ENCODE measurements at regions not wholly inside any gene's neighbourhood (a gene's known extent, or its start where the extent isn't known, plus 50 kb on each side); places are given as distances from the start of the nearest gene placed in this dataset.
"Not testable (repeated sequence)": the region's sequence is repeated elsewhere in the genome, so short reads cannot be mapped to it uniquely, and the experiment has no call there.

DNA sequence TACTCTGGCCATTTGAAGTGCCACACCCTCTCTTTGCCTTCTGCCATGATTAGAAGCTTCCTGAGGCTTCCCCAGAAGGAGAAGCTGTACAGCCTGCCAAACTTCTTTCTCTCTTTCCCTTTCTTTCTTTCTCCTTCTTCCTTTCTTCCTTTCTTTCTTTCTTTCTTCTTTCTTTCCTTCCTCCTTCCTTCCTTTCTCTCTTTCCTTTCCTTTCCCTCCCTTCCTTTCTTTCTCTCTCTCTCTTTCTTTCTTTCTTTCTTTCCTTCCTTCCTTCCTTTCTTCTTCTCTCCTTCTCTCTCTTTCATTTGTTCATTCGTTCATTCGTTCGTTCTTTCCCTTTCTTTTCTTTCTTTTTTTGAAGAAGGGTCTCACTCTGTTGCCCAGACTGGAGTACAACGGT is 931.0 kb downstream of the TTLL7 start:
- no peak for DNase-seq

DNA sequence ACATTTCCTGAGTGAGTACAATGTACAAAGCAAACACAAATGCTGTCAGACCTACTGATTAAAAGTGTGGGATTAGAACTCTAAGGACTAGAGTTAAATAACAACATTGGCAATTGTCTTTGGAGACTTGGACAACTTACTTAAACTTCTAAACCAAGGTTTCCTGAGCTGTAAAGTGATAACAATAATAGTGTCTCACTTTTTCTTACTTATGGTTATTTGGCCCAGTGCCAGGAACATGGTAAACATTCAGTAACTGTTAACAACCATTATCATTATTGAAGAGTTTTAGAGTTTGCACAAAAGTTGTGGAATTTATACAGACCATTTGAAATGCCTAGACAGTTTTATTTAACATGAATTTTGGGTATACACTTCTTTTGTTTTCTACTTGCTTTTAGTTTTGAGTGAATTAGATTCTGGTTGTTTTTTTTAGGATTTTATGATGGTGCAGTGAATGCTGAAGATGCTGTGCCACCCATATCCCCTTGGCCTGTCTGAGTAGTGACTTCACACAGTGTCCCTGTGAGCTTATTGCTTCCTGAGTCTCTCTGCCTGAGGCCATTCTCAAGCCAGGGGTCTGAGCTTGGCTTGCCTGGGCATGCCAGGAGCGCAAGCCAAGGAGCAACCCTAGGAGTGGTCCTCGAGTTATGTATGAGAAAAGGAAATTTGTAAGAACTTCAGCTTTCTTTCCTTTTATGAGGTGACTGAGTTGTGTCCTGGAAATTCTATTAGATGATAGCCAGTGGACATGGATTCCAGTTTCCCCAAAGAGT is 932.8 kb downstream of the TTLL7 start:
- no peak for DNase-seq

DNA sequence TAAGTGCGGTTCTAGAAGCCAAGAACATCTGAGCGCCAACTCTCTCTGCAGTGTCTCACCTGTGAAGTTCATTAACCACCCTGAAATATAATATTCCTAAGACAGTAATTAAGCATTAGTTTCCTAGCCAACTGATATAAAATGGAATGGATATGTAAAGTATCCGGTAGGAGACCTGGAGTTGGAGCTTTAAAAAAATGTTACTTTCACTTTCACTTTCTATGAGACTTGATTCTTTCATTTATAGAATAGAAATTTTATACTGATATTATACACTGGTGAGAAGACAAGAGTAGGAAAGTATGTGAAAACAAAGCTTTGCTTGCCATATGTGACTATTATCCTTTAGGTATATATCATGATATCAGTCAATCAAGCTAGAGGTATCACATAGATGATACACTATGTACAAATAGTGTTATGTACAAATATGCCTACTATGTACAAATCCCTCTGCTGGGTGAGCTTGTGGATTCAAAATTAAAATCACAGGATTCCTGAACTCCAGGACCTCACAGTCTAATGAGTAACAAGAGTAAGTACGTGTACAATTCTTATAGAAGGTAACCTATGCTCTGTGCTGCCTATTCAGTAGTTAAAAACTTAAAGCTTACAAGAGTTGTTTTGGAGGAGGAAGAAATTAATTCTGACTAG is 934.2 kb downstream of the TTLL7 start:
- no peak for DNase-seq

DNA sequence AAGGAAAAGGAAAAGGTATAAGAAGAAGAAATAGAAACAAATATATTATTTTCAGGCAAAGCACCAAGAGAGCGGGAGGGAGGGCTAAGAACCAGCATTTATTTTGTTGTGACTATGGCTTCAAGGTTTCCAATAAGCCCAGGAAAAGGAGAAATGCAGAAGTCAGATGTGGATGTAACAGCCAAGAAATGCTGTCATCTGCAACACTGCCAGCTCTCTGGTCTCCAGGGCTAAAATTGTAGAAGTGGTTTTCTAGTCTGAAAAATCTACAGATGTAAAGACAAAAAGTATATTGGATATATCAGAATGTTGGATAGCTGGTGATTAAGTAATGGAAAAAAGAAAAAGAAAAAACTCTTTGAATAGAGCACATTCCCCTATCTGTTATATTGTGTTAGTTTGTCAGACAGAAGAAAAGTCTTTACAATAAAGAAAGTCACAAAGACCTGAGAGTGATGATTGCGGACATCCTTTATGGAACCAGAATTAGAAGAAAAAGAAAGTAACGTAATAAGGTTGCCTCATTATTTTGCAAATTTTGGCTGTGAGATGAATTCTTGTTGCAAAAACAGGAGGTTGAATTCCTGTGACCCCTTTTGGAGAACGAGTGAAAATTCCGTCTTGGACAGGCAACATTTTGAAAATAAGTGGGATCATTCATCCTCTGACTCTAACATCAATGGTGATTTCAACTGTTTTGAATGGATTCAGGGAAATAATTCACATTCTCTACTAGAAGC is 938.1 kb downstream of the TTLL7 start:
- no peak for DNase-seq

DNA sequence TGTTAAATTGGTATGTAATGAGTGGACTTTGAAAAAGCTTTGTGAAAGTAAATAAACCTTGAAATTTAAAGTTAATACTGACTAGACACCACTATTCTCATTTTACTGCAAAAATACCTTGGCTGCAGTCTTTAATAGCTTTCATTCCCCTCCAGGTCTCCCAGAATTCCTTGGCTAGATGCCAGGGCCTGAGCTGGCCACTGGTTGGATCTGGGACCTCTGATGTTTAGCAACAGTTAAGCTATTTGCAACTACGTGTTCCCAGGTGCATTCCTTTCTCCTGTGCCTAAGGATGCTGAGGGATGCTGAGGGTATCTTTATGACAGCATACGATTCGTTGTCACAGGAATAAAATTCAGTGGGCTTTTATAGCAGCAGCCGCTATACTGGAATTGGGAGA is 938.7 kb downstream of the TTLL7 start:
- DNase-seq = no peak

DNA sequence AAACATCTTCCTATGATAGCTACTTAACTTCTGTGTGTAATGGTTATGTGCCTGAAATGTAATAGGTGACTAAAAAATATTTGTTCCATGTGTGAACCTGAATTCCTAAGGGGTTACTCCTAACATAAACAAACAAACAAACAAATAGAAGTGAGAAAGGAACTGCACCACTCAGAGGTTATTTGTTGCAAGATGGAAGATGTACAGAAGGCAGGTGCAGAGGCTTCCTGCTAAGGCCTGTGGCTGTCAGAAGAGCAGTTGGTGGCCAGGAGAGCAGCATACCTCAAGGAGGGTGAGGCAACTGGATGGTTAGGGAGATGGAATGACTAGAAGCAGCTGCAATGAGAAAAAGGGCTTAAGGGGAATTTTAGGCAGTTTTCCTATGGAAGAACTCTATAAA is 940.6 kb downstream of the TTLL7 start:
- DNase-seq = no peak

DNA sequence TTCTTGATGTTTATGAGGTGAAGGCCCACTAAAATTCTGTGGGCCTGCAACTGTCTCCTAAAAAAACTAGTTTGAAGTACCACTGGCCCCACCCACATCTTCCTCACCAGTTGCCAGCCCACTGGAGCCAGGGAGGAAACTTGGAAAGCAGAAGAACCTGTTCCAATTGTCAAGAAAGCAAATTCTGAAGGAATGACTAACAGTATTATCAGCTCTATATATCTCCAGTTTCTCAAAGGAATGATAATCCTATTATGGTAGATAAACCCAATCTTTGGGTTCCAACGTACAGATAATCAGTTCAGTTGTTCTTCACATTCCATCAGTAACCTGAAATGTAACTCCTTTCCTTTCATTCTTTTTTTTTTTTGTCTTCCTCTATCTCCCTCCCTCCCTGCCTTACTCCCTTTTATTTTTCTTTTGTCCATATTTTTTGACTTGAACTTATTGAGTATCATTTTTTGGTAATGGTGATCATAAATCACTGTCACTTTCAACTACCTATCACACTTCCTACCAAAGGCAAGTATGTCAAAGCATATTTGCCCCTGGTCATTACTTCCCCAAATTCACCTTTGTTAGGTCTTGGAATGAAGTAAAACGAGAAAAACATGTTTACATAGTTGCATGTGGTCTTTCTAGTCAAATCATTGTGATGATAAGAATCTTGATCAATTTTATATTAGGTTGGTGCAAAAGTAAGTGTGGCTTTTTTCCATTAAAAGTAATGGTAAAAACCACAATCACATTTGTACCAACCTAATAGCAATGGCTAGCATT is 943.4 kb downstream of the TTLL7 start:
- DNase-seq = no peak

DNA sequence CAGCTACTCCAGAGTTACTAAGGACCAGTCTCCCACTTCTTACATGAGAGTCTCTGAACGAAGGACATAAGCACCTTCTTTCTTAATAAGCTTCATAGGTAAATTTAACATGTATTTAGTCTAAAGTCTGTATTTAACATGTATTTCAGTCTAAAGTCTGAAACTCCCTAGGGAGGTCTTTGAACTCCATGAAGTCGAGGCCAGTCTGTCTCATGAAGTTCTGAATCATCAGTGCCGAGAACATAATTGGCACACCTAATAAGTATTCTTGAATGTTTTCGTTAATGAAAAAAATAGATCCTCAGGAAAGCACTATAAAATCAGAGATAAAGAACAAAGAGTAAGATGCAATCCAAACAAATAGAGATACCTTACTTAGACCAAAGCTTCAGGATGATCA is 945.5 kb downstream of the TTLL7 start:
- no peak for DNase-seq

DNA sequence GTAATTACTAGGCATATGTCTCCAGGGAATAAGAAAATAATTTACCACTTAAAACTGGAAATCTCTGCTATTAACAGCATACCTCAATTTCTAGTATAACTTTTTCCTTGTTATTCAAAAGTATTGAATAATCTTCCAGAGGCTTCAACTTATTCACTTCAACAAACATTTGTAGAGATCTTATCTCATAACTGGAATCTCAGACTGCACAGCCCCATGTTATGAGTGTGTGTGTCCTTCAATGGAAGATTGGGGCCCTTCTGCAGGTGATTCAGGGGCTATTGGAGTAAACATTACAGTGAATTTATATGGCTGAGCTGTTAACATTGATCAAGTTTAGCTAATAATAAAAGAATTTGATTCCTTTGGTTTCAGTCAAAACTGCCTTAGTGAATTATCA is 946.1 kb downstream of the TTLL7 start:
- no peak for DNase-seq

DNA sequence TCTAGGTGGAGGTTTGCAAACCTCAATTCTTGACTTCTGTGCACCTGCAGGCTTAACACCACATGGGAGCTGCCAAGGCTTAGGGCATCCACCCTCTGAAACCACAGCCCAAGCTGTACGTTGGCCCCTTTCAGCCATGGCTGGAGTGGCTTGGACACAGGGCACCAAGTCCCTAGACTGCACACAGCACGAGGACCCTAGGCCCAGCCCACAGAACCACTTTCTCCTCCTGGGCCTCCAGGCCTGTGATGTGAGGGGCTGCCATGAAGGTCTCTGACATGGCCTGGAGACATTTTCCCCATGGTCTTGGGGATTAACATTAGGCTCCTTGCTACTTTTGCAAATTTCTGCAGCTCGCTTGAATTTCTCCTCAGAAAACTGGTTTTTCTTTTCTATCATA is 947.9 kb downstream of the TTLL7 start:
- not testable (repeated sequence) for DNase-seq

DNA sequence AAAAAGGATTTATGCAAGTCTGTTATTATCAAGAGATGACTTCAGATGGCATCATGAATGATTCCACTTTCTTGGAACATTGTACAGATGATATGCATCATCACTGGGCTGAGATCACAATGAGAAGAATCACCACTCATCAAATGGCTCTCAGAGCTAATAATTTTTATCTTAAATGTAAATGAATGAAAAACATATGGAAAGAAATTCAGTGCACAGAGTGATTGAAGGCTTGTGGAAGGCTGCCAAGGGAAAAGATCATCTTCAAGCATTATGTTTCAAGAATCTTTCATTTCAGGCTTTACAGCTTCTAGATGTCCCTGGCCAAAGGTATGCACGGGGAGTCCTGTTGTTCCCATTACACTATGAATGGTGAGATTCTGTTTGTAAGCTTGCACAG is 955.7 kb downstream of the TTLL7 start:
- no peak for DNase-seq

DNA sequence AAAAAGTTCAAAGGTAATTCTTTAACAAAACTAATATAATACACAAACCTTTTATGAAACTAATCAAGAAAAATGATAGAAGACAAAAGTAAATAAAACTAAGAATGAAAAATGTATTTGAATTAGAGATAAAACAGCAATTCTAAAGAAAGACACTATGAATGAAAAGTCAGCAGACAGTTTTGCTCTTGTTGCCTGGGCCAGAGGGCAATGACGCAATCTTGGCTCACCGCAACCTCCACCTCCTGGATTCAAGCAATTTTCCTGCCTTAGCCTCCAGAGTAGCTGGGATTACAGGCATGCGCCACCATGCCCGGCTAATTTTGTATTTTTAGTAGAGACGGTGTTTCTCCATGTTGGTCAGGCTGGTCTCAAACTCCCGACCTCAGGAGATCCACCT is 959.8 kb downstream of the TTLL7 start:
- DNase-seq = not testable (repeated sequence)

DNA sequence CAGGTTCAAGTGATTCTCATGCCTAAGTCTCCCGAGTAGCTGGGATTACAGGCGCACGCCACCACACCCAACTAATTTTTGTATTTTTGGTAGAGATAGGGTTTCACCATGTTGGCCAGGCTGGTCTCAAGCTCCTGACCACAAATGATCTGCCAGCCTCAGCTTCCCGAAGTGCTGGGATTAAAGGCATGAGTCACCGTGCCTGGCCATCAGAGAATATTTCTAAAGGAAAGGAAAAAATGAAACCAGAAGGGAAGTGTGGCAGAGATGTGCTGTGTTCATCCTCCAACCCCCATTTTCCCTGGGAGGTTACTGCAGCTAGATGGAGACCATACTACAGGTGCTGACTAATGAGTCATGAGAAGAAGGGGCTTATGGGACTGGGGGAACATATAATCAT is 964.1 kb downstream of the TTLL7 start:
- no peak for DNase-seq

DNA sequence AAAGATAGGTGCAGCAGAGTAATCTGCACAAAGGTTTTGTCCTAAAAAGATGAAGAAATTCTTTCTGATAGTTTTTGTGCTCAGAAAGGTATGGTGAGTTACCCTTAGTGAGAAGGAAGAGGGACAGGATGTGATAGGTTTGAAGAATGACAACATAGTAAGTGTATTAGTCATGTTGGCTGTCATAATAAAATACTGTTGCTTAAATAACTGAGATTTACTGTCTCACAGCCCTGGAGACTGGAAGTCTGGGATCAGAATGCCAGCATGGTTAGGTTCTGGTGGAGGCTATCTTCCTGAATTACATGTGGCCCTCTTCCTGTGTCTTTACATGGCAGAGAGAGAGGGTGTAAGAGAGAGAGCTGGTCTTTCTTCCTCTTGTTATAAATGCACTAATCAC is 965.2 kb downstream of the TTLL7 start:
- DNase-seq = no peak

DNA sequence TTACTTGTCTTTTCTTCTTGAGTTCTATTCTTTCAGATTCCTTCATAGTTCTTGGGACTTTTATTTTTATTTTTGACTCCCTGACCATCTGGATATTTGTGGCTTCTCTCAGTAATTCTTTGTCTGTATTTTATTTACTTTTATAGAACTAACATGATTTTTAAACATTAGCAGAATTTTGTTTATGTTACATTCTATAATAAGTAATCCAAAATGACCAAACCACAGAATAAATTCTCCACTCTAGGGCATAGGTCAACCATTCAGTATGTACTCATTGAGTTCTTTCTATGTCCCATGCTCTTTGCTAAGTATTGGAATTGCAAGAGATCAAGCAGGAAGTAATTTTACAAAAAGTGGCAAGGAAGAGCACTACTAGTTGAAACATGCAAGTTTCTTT is 969.0 kb downstream of the TTLL7 start:
- DNase-seq = no peak

DNA sequence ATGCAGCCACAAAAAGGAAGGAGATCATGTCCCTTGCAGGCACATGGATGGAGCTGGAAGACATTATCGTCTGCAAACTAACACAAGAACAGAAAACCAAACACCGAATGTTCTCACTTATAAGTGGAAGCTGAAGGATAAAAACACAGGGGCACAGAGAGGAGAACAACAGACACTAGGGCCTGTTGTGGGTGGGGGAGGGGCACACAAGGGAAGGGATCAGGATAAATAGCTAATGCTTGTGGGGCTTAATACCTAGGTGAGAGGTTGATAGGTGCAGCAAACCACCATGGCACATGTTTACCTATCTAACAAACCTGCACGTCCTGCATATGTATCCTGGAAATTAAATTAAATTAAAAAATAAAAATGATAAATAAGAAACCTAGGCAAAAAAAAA is 969.9 kb downstream of the TTLL7 start:
- DNase-seq = no peak

DNA sequence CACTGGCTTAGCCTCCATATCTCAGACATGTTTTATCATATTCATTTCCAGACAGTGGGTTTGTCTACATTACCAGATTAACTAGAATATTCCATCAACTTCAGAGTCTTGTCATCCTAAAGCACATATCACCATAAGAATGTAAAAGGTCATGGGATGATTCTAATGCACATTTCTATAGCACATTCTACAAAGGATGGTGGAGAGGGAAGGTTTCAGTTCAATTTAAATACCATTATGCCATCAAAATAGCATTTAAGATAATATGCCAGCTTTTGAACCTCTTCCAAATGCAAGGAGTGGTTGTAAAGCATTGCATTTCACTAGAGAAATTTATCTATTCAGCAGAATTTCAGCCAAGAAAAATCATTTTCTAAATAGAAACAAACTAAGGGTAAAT is 970.5 kb downstream of the TTLL7 start:
- no peak for DNase-seq

DNA sequence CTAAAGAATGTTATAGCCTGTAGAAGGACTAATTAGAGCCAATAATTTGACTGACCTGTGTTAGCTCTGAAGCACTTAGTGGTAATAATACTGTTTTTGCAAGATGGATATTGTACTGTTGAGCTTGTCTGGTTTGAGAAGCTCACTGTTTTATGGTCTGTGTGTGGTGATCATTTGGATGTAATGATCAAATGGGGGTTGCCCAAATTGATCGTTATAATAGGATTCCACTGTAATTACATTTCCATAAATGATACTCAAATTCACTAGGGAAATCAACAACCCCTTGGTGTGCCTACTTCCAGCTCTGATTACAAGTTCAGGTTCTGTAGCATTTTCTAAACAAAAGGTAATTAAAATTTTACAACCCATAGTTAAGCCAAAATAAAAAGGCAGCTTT is 971.4 kb downstream of the TTLL7 start:
- DNase-seq = no peak

DNA sequence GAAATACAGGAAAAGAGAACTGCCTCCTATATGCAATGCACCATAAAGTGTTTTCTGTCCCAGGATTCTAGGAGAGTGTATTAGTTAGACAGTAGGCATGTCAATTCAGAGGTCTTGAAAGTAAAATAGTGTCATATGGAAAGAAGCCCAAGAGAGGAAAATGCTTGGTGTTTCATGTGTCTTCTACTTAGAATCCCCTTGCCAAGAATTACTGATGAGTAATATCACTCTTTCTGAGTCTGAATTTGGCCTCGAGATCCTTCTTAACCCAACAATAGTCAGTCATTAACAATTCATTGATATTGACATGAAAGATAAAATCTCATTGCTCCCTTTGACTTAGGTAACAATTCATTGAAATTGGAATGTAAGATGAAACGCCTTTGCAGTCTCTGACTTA is 972.2 kb downstream of the TTLL7 start:
- no peak for DNase-seq

DNA sequence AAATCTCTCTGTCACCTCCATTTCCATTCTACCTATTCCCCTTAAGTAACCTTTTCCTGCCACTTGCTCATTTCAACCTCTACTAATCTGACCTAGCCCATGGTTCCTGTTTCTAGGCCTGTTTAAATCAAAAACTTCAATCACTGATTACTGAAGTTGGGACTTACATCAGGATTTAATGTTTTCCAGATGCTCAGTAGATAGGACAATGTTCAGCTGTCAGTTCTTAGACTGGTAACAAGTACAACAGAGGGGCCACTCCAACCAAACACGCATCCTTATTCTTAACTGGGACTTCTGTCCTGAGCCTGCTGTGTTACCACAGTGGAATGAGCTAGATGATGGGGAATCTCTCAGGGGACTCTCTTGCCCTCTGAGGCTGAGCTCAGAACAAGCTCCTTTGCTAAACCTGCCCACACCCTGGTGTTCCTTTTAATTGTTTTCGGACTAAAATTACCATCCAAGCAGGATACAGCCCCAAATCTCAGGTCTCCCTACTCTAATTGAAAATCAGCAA is 974.6 kb downstream of the TTLL7 start:
- no peak for DNase-seq

DNA sequence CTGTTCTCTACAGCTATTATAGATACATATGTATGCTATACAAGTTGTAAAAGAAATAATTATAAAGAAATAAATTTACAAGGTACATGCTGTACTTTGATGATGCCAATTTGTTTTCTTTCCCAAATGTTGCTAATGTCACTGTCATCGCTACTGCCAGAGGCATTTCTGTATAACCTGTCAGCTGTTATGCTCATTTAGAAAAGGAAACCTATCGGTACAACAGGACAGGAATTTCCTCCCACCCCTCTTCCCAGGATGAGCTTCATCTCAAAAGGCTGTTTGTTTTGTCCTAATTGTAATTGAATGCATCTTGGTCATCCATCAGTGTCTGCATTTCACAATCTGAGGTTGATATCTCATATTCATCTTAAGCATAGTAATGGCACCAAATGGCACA is 975.7 kb downstream of the TTLL7 start:
- no peak for DNase-seq

DNA sequence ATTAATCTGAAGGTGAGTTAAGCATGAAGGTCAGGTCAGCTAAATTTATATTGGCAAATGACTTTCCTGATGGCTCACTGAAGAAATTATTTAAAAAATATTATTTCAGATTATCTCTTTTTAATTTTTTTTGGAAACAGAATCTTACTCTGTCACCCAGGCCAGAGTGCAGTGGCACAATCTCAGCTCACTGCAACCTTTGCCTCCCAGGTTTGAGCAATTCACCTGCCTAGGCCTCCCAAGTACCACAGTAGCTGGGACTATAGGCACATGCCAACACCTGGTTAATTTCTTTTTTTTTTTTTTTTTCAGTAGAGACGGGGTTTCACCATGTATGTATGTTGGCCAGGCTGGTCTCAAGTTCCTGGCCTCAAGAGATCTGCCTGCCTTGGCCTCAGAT is 976.7 kb downstream of the TTLL7 start:
- DNase-seq = no peak

DNA sequence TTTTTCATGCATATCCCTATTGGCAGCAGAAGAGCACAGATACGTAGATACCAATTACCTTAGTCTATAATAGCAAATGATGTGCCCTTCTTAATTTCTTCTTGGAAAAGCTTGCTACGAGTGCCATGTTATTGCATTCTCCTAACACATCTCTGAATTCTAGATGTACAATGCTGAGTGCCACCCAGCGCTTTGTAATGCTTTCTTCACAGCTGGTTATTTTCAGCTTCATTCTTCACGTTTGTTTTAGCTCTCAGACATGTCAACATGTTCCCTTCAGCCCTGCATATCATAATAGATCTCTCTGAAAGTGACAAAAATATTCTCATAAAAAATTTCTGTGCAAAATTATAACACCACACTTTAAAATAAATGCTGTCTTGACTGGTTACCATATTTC is 981.2 kb downstream of the TTLL7 start:
- DNase-seq = no peak
